Dedifferentiated amniotic fluid mesenchymal stem cell (primary cell): ENCODE measurements at regions not wholly inside any gene's neighbourhood (a gene's known extent, or its start where the extent isn't known, plus 50 kb on each side); places are given as distances from the start of the nearest gene placed in this dataset.

ENCODE experiments used
- DNase-seq: peaks from one replicate; pipeline ENCODE4 v3.0.0-alpha.2; 2016; ENCODE audit errors: extremely low spot score

DNA sequence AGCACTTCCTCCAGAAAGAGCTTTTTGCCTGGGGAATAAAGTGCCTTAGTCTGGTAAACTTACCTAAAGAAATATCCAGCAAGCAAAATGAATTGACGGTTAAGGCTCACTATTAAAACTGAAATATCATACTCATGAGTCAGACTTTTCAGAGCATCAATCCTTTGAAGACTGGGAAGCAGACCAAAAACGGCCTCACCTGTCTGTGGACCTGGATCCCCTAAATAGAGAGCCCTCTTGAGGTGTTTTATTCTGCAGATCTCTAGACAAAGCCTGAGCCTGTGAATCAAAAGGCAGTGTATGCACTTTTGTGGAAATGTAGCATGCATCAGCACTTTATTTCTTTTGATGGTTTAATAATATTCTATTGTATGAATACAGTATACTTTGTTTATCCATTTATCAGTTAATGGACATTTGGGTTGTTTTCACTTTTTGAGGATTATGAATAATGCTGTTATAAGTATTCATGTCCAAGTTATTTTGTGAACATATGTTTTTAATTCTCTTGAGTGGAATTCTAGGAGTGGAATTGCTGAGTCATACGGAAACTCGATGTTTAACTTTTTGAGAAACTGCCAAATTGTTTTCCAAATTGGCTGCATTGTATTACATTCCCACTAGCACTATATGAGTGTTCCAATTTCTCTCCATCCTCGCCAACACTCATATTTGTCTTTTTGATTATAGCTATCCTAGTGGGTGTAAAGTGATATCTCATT, 449.0 kb upstream of the IGFBP3 start:
- peak; percentile 96 for DNase-seq

DNA sequence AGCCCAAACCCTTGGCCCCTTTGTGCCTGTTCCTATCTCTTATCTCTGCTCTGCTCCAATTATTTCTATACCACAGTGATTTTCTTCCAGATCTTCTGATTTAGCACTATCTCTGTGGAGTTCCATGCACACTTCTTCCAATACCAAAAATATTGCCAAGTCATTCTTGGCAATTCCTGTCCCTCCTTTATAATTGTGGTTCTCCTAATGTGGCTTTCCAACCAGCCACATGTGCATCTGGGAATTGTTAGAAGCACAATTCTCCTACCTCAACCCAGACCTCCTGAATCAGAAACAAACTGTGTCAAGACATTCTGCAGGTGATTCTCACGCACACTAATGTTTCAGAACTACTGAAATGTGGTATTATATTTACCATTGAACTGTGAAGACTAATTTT, 447.8 kb upstream of the IGFBP3 start:
- no peak for DNase-seq

DNA sequence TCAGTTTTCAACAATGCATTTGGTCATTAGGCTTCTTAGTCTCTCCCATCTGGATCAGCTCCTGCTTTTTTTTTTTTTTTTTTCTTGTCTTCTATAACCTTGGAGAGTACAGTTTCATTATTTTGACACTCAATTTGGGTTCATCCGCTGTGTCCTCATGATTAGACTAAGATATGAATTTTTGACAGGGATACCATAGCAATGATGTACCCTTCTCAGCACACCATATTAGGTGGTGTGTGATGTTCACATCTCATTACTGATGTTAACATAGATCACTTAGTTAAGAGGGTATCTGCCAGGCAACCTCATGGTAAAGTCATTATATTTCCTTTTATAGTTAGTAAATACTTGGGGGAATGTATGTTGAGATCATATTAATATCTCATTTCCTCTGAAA, 445.5 kb upstream of the IGFBP3 start:
- DNase-seq, result no peak

DNA sequence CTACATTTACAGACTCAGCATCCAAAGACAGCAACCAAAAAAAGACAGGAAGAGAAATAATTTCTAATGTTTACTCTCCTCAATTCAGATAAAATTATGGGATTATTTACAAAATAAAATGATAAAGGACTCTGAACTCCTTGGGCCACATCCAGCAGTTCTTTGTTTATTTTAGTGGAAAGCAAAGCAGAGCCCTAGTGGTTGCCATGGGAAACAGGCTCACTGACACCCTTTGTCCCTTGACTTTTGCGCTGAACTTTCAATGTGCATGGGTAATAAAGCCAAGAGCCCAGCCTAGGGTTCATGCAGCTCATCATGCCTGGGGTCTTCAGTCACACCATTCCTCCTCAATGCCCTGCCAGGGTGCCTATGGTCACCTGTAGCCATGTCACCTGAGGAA, 442.6 kb upstream of the IGFBP3 start:
- no peak for DNase-seq

DNA sequence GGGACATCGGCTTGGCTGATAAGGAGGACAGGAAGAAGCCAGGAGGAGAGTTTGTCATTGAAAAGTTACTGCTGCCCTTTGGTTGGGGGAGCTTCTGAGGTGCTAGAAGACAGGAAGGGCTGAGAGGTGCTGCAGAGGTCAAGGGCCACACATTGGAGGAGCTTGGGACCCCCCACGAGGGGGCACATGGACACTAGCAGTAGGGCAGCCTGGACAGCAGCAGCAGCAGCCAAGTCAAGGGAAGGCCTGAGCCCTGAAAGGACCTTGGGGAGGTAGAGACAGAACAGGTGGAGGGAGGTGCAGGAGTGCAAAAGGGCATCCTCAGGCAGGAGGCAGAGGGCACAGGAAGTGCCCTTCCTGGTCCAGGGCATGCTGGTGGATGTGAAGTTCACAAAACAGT, 439.7 kb upstream of the IGFBP3 start:
- DNase-seq, result no peak

DNA sequence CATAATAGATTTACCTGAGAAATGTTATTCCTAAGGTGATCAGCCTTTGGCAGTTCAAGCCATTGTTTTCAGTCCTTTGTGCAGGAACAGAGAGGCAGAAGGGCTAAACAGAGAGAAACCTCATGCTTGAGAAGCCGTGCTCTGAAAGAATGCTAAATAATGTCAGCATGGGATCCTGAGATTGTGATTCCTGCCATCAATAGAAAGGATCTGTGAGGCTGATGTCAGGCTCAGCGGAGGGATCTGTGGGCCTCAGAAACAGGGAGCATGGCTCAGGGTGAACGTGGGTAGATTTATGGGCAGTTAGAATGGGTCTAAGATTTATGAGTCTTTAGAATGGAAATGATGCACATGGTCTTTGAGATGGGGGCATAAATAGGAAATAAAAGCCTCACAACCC, 439.2 kb upstream of the IGFBP3 start:
- no peak for DNase-seq

DNA sequence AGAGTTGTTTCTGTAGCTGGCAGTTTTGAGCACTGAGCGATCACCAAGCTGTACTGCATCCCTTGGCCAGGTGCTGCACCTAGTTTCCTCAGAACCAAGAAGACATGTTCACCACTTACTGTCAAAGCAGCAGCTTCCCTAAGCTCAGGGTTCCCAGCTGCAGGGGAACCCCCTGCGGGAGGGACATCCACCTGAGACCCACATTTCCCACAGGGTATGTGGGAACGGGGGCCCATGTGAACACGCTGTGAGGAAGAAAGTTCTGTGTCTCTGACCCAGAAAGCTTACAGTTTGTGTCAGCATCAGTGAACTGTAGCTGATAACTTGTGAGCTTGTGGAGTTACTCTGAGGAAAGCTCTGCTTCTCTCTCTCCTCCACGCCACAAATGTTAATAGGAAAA, 436.8 kb upstream of the IGFBP3 start:
- no peak for DNase-seq

GRCh38 chr7:46357290-46357689, 436.2 kb upstream of the IGFBP3 start:
- DNase-seq, result no peak

- no peak for DNase-seq
Measured at GRCh38 chr7:46356371-46356770, 435.3 kb upstream of the IGFBP3 start.

- DNase-seq, result no peak
Measured at GRCh38 chr7:46355331-46355730, 434.3 kb upstream of the IGFBP3 start.

GRCh38 chr7:46352004-46352954, 431.2 kb upstream of the IGFBP3 start:
- peak; percentile 37 for DNase-seq

DNA sequence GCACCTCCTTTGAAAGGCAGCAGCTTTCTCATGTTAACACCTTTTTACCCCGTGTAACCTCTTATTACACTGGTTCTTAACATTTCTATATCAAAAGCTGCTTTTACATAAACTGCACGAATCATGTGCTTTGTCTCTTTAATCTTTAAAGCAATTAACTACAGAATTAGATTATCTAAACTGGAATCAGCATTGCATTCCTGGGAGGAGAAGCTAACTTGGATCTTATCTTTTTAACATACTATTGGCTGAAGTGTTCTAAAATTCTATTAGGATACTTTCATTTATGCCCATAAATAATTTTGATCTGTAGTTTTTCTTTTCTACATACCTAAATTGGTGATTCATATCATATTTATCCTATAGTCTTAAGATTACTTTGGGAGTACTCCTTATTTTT, 428.4 kb upstream of the IGFBP3 start:
- DNase-seq, result no peak

- no peak for DNase-seq
Measured at GRCh38 chr7:46344533-46344932, 423.5 kb upstream of the IGFBP3 start.

DNA sequence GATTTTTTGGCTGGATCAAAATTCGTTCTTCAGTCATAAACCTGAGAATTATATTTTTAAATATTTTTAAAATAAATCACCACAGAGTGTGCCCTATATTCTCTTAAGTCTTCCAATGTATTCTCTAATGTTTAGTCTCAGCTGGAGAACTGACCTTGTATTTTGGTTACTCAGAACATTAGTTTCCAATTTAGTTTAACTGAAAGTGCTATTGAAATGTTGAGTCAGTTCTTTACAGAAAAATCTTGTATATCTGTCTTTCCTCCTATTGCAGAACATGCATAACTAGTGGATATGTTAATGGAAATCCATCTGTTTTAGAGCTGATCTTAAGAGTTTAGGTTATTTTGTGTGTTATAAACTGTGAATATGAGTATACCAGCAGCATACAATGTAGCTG, 422.7 kb upstream of the IGFBP3 start:
- DNase-seq, result no peak

- no peak for DNase-seq
Measured at GRCh38 chr7:46322937-46323336, 401.9 kb upstream of the IGFBP3 start.

- DNase-seq, result no peak
Measured at GRCh38 chr7:46321556-46322205, 400.6 kb upstream of the IGFBP3 start.

GRCh38 chr7:46320956-46321355, 399.9 kb upstream of the IGFBP3 start:
- no peak for DNase-seq

GRCh38 chr7:46319841-46320240, 398.8 kb upstream of the IGFBP3 start:
- DNase-seq, result no peak

- DNase-seq, result no peak
Measured at GRCh38 chr7:46318276-46318675, 397.2 kb upstream of the IGFBP3 start.

GRCh38 chr7:46317256-46317655, 396.2 kb upstream of the IGFBP3 start:
- peak; percentile 39 for DNase-seq

DNA sequence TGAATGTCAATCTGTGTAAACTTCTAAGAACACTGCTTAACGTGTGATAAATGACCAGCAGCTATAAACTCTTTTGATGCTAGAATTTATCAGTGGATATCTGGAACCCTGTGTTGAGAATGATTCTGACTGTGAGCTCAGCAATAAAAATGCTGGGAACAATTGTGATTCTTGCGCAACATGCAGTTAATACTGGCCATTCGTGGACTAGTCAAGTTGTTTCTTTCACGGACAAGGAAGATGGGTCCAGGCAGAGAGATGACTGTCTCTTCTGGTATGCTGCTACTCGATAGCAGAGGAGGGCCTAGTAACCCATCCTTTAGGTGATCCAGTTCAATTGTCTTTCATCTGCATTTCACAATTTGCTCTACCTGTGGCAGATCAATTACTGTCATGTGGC, 394.8 kb upstream of the IGFBP3 start:
- no peak for DNase-seq

DNA sequence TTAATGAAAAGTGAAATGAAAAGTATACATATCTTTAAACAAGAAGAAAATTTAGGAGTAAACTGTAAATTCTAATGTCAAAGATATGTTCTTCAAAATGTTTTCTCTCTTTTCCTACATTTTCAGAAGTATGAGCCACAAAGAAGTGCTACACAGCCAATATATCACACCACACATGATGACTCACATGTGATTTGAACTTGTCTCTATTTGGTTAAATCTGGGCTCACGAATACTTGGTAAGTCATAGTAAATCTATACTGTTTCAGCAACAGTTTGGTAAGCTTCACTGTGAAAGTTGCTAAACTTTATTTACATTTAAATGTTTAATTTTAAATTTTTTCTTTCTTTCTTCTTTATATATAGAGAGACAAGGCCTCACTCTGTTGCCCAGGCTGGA, 380.6 kb upstream of the IGFBP3 start:
- no peak for DNase-seq

- DNase-seq, result no peak
Measured at GRCh38 chr7:46297515-46297914, 376.4 kb upstream of the IGFBP3 start.
